ENCODE measurements at regions not wholly inside any gene's neighbourhood (a gene's known extent, or its start where the extent isn't known, plus 50 kb on each side); places are given as distances from the start of the nearest gene placed in this dataset.

GRCh38 chr1:98386675-98387440 is 274.7 kb upstream of the SNX7 start:
- no peak overlapping the region for H2AFZ ChIP-seq (ENCODE audit: low read depth)
- H3K27ac ChIP-seq, result no peak overlapping the region
- H3K79me2 ChIP-seq (ENCODE audit: insufficient read depth, low read depth), result no peaks in the 10 kb centered on the region
- no peak overlapping the region for H3K9ac ChIP-seq
- no peaks in the 10 kb centered on the region for H4K20me1 ChIP-seq (ENCODE audit: insufficient read depth)
- peaks cover 5% of the 10 kb centered on the region for H3K4me1 ChIP-seq (ENCODE audit: low read depth, poor library complexity, severe bottlenecking)
- no peak overlapping the region for H3K4me3 ChIP-seq (IDR thresholded peaks at IDR 0.05; ENCODE audit: insufficient read depth, low read depth, low read length)
- no peaks in the 10 kb centered on the region for H3K36me3 ChIP-seq (ENCODE audit: insufficient read depth)
- no peak overlapping the region for H3K4me2 ChIP-seq
- TF ChIP-seq CTCF (conservative IDR thresholded peaks at IDR 0.05; ENCODE audit: low read depth, low read length), result no peak
- H3K27me3 ChIP-seq (ENCODE audit: insufficient read depth, low read depth), result no peaks in the 10 kb centered on the region

GRCh38 chr1:98385652-98386051 is 275.9 kb upstream of the SNX7 start:
- no peak for TF ChIP-seq CTCF (conservative IDR thresholded peaks at IDR 0.05; ENCODE audit: low read depth, low read length)
- Histone ChIP-seq H3K36me3 (ENCODE audit: insufficient read depth) (no peaks in the 10 kb centered on the region), H3K27me3 (ENCODE audit: insufficient read depth, low read depth) (no peaks in the 10 kb centered on the region), H3K79me2 (ENCODE audit: insufficient read depth, low read depth) (no peaks in the 10 kb centered on the region), H3K4me3 (IDR thresholded peaks at IDR 0.05; ENCODE audit: insufficient read depth, low read depth, low read length) (no peak overlapping the region), H3K4me2 (no peak overlapping the region), H3K27ac (no peak overlapping the region), H4K20me1 (ENCODE audit: insufficient read depth) (no peaks in the 10 kb centered on the region), H2AFZ (ENCODE audit: low read depth) (no peak overlapping the region), H3K9ac (no peak overlapping the region), H3K4me1 (ENCODE audit: low read depth, poor library complexity, severe bottlenecking) (peaks cover 5% of the 10 kb centered on the region)

GRCh38 chr1:98384461-98385141 is 276.9 kb upstream of the SNX7 start:
- H3K9ac ChIP-seq, result no peak overlapping the region
- no peaks in the 10 kb centered on the region for H3K36me3 ChIP-seq (ENCODE audit: insufficient read depth)
- no peaks in the 10 kb centered on the region for H3K79me2 ChIP-seq (ENCODE audit: insufficient read depth, low read depth)
- no peak overlapping the region for H3K27ac ChIP-seq
- no peak overlapping the region for H2AFZ ChIP-seq (ENCODE audit: low read depth)
- no peaks in the 10 kb centered on the region for H4K20me1 ChIP-seq (ENCODE audit: insufficient read depth)
- H3K4me3 ChIP-seq (IDR thresholded peaks at IDR 0.05; ENCODE audit: insufficient read depth, low read depth, low read length), result no peak overlapping the region
- H3K27me3 ChIP-seq (ENCODE audit: insufficient read depth, low read depth), result no peaks in the 10 kb centered on the region
- peaks cover 5% of the 10 kb centered on the region for H3K4me1 ChIP-seq (ENCODE audit: low read depth, poor library complexity, severe bottlenecking)
- H3K4me2 ChIP-seq, result no peak overlapping the region
- TF ChIP-seq CTCF (conservative IDR thresholded peaks at IDR 0.05; ENCODE audit: low read depth, low read length), result no peak

GRCh38 chr1:98382986-98383740 is 278.4 kb upstream of the SNX7 start:
- Histone ChIP-seq H2AFZ (ENCODE audit: low read depth) (no peak overlapping the region), H3K4me1 (ENCODE audit: low read depth, poor library complexity, severe bottlenecking) (no peaks in the 10 kb centered on the region)

More at GRCh38 chr1:98382986-98383740, 278.4 kb upstream of the SNX7 start:
- H3K79me2 ChIP-seq (ENCODE audit: insufficient read depth, low read depth), result no peaks in the 10 kb centered on the region
- H3K4me2 ChIP-seq, result no peak overlapping the region
- no peak overlapping the region for H3K27ac ChIP-seq
- H4K20me1 ChIP-seq (ENCODE audit: insufficient read depth), result no peaks in the 10 kb centered on the region
- no peaks in the 10 kb centered on the region for H3K36me3 ChIP-seq (ENCODE audit: insufficient read depth)
- no peak for TF ChIP-seq CTCF (conservative IDR thresholded peaks at IDR 0.05; ENCODE audit: low read depth, low read length)
- H3K4me3 ChIP-seq (IDR thresholded peaks at IDR 0.05; ENCODE audit: insufficient read depth, low read depth, low read length), result no peak overlapping the region
- H3K27me3 ChIP-seq (ENCODE audit: insufficient read depth, low read depth), result no peaks in the 10 kb centered on the region
- no peak overlapping the region for H3K9ac ChIP-seq

All from KMS-11 (cell line).